Stomach (tissue), 4 donors: ENCODE measurements at regions not wholly inside any gene's neighbourhood (a gene's known extent, or its start where the extent isn't known, plus 50 kb on each side); places are given as distances from the start of the nearest gene placed in this dataset.

Experiments
- EP300 ChIP-seq: sonication (generic); formaldehyde crosslinking; IDR thresholded peaks from one replicate; pipeline ENCODE4 v1.6.1; 2017; ENCODE audit warnings: antibody characterized with exemption
- TF ChIP-seq, protein P1 (sequence below), 7 experiments: fragments of 450-650 bp in 4 of 7; fragments of 200-600 bp in 3 of 7; sonication (generic) in 3 of 7; IDR thresholded peaks; one replicate each; pipeline ENCODE4 v1.5.1; 2016 to 2019; ENCODE audit warnings: antibody characterized with exemption in 7 of 7, control low read depth in 2 of 7, mild to moderate bottlenecking in 1 of 7

- TF ChIP-seq, protein P1, sequence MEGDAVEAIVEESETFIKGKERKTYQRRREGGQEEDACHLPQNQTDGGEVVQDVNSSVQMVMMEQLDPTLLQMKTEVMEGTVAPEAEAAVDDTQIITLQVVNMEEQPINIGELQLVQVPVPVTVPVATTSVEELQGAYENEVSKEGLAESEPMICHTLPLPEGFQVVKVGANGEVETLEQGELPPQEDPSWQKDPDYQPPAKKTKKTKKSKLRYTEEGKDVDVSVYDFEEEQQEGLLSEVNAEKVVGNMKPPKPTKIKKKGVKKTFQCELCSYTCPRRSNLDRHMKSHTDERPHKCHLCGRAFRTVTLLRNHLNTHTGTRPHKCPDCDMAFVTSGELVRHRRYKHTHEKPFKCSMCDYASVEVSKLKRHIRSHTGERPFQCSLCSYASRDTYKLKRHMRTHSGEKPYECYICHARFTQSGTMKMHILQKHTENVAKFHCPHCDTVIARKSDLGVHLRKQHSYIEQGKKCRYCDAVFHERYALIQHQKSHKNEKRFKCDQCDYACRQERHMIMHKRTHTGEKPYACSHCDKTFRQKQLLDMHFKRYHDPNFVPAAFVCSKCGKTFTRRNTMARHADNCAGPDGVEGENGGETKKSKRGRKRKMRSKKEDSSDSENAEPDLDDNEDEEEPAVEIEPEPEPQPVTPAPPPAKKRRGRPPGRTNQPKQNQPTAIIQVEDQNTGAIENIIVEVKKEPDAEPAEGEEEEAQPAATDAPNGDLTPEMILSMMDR (IDR thresholded peaks at IDR 0.05), result no peak
- no peak for TF ChIP-seq EP300
These were observed 667.7 kb upstream of the DIPK2B start for GRCh38 chrX:45868425-45868824.
